Lower leg skin (tissue), 4 donors: ENCODE measurements at regions not wholly inside any gene's neighbourhood (a gene's known extent, or its start where the extent isn't known, plus 50 kb on each side); places are given as distances from the start of the nearest gene placed in this dataset.

Experiments
- DNase-seq, 2 donors: peaks; one replicate each; pipeline ENCODE4 v3.0.0-alpha.2; 2019; ENCODE audit warnings: low spot score in 2 of 2
- H3K4me3 ChIP-seq: fragments of 200-600 bp; sonication (generic); 2 replicates; pipeline ENCODE4 v1.5.1; 2017; ENCODE audit warnings: mild to moderate bottlenecking, low read depth; ENCODE audit not compliant: poor library complexity, severe bottlenecking
- CTCF ChIP-seq, 3 donors: fragments of 450-650 bp; IDR thresholded peaks; one replicate each; pipeline ENCODE4 v1.5.1; 2016; ENCODE audit warnings: antibody characterized with exemption in 3 of 3, mild to moderate bottlenecking in 3 of 3, moderate library complexity in 2 of 3
- POLR2A ChIP-seq, 2 donors: fragments of 450-650 bp; IDR thresholded peaks; one replicate each; pipeline ENCODE4 v1.6.1; 2016 to 2017; ENCODE audit warnings: antibody characterized with exemption in 2 of 2, mild to moderate bottlenecking in 1 of 2, moderate library complexity in 1 of 2
- WGBS, 2 donors: methylation state at CpG; one replicate each; pipeline ENCODE4 v1.1.5; 2018; 5-methylcytosine and 5-hydroxymethylcytosine counted together
- intact Hi-C: fragments of 100-400 bp; cut with DNase I; formaldehyde crosslinking; loops from one replicate; pipeline ENCODE4 v1.15.0; 2023; ENCODE audit warnings: low total_unique reads

GRCh38 chr3:187450431-187451190, 82.4 kb downstream of the RTP4 start:
- WGBS, 2 donors, result 76 to 85% methylated on average over 7 of the region's 7 CpGs
- TF ChIP-seq POLR2A (IDR thresholded peaks at IDR 0.05) (no peak), CTCF (IDR thresholded peaks at IDR 0.05) (no peak)
- intact Hi-C loops, result no loop called here
- DNase-seq, result no peak
- no peak overlapping the region for H3K4me3 ChIP-seq

- no peak for TF ChIP-seq CTCF (IDR thresholded peaks at IDR 0.05)
- WGBS, 2 donors, result 88 to 100% methylated on average over 1 of the region's 1 CpG
- no peak overlapping the region for H3K4me3 ChIP-seq
- no peak for DNase-seq
- intact Hi-C loops, result no loop called here
Measured at GRCh38 chr3:187448674-187449073, 80.5 kb downstream of the RTP4 start.

DNA sequence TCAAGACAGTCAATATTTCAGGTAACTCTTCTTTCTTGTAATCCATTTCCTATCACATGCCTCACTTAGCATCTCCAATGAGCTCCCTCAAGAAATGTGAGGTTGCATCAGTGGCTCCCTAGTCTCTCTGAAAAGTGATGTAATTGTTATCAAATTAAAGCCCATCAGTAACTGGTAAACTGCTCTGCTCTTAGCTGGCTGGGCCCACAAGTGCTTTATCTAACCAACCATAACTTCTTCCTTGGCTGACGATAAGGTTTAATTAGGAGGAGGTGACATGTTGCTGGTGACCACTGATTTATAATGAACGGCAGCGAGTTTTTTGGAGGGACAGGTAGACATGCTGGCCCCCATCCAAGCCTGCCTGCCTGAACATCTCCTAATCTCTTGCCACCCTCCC, 79.6 kb downstream of the RTP4 start:
- WGBS, 2 donors, result 58 to 76% methylated on average over 3 of the region's 3 CpGs

DNA sequence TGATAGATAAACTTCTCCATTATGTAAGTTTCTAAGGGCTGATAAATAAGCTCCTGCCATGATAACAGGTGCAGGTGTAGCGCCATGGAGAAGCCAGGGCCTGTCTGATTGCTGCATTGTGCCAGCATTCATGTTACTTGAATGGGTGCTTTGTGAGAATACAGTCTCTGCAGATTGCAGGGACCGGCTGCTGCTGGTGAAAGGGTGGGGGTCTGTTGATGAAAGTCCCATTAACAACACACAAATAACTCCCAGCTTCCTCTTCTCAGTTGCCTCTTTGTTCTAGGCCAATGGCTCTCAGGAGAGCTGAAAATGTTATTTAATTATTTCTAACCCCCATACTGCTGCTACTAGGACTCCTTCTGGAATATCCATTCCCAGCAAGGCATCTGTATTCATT, 77.2 kb downstream of the RTP4 start:
- TF ChIP-seq CTCF (IDR thresholded peaks at IDR 0.05) (no peak), POLR2A (IDR thresholded peaks at IDR 0.05) (no peak)
- no peak overlapping the region for H3K4me3 ChIP-seq
- no peak for DNase-seq
- 75 to 84% methylated on average over 2 of the region's 2 CpGs for WGBS, 2 donors
- intact Hi-C loops, result no loop called here

More for the DNA sequence above, 79.6 kb downstream of the RTP4 start:
- H3K4me3 ChIP-seq, result no peak overlapping the region
- TF ChIP-seq CTCF (IDR thresholded peaks at IDR 0.05) (no peak), POLR2A (IDR thresholded peaks at IDR 0.05) (no peak)
- no peak for DNase-seq
- intact Hi-C loops, result no loop called here

DNA sequence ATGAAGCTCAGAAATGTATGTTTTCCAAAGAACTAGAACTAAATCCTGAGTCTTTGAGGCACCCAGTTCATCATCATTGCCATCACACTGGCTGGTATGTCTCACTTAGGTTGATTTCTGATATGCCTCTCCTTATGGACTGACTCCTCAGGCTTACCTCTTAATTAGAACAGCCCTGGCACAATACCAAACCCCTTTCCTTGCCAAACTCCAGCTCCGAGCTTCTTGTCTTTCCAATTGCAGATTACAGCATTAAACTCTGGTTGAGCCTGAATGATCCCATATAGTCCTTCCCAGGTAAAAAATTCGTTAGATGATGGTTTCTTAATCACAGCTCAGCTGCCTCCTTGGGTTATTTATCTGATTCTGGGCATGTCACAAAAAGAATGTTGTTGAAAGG, 66.3 kb downstream of the RTP4 start:
- intact Hi-C loops, result no loop called here
- no peak for TF ChIP-seq CTCF (IDR thresholded peaks at IDR 0.05)
- no peak for TF ChIP-seq POLR2A (IDR thresholded peaks at IDR 0.05)
- no peak overlapping the region for H3K4me3 ChIP-seq
- no peak for DNase-seq
- WGBS, 2 donors, result 22 to 40% methylated on average over 2 of the region's 2 CpGs

GRCh38 chr3:187430576-187430975, 62.4 kb downstream of the RTP4 start:
- no peak for DNase-seq
- intact Hi-C loops, result no loop called here
- 41 to 44% methylated on average over 5 of the region's 5 CpGs for WGBS, 2 donors
- no peak overlapping the region for H3K4me3 ChIP-seq
- TF ChIP-seq CTCF (IDR thresholded peaks at IDR 0.05) (no peak), POLR2A (IDR thresholded peaks at IDR 0.05) (no peak)
